GM12878 (cell line): ENCODE measurements at regions not wholly inside any gene's neighbourhood (a gene's known extent, or its start where the extent isn't known, plus 50 kb on each side); places are given as distances from the start of the nearest gene placed in this dataset.

ENCODE experiments used
- BCL3 ChIP-seq: IDR thresholded peaks from 2 replicates; pipeline ENCODE4 v1.6.1; 2011; ENCODE audit warnings: borderline replicate concordance, low read depth, mild to moderate bottlenecking, moderate library complexity, low read length; ENCODE audit not compliant: insufficient read depth, poor library complexity, severe bottlenecking
- E4F1 ChIP-seq: fragments of 450-650 bp; IDR thresholded peaks from 2 replicates; pipeline ENCODE4 v1.6.1; 2018; ENCODE audit warnings: borderline replicate concordance, mild to moderate bottlenecking; ENCODE audit not compliant: partially characterized antibody
- EZH2 ChIP-seq: IDR thresholded peaks from 2 replicates; pipeline ENCODE4 v1.6.1; 2012; ENCODE audit warnings: low read depth, mild to moderate bottlenecking, control low read depth, inconsistent platforms, low read length, borderline replicate concordance; ENCODE audit not compliant: control insufficient read depth
- SPI1 ChIP-seq: IDR thresholded peaks from 2 replicates; pipeline ENCODE4 v1.6.1; 2011; ENCODE audit warnings: low read depth, mild to moderate bottlenecking, low read length, moderate library complexity, borderline replicate concordance; ENCODE audit not compliant: insufficient read depth
- TAF1 ChIP-seq: IDR thresholded peaks from 2 replicates; pipeline ENCODE4 v1.6.1; 2011; ENCODE audit warnings: mild to moderate bottlenecking, low read depth, low read length, borderline replicate concordance
- WRNIP1 ChIP-seq: IDR thresholded peaks from 2 replicates; pipeline ENCODE4 v1.6.1; 2011; ENCODE audit warnings: low read depth, low read length, improper control_type of control experiment, borderline replicate concordance

- TF ChIP-seq E4F1 (no peak), TAF1 (no peak), WRNIP1 (no peak), BCL3 (no peak), EZH2 (no peak), SPI1 (no peak)
Measured at GRCh38 chr14:71448431-71449315, 483.6 kb upstream of the RGS6 start (continued).
